Spinal cord (tissue), 9 donors: ENCODE measurements at regions not wholly inside any gene's neighbourhood (a gene's known extent, or its start where the extent isn't known, plus 50 kb on each side); places are given as distances from the start of the nearest gene placed in this dataset.
A peak's percentile ranks its signal among the peaks of the same experiment; 100 is the strongest.
"Not testable (repeated sequence)": the region's sequence is repeated elsewhere in the genome, so short reads cannot be mapped to it uniquely, and the experiment has no call there.

Source experiments
- DNase-seq, 6 donors: peaks; one replicate each; pipeline versions ENCODE4 v3.0.0 to v3.0.0-alpha.2; 2013 to 2015; ENCODE audit warnings: low spot score in 6 of 6, low read depth in 4 of 6
- H3K27ac ChIP-seq: one replicate; pipeline ENCODE4 v1.5.1; 2013; ENCODE audit warnings: low read depth, low read length, control low read depth
- H3K27me3 ChIP-seq: one replicate; pipeline ENCODE4 v1.6.1; 2013; ENCODE audit warnings: low read length; ENCODE audit not compliant: control insufficient read depth, insufficient read depth
- H3K36me3 ChIP-seq: one replicate; pipeline ENCODE4 v1.6.1; 2013; ENCODE audit warnings: low read length; ENCODE audit not compliant: control insufficient read depth, insufficient read depth
- H3K4me1 ChIP-seq: one replicate; pipeline ENCODE4 v1.6.1; 2013; ENCODE audit warnings: low read length; ENCODE audit not compliant: control insufficient read depth, insufficient read depth
- H3K4me3 ChIP-seq: one replicate; pipeline ENCODE4 v1.5.1; 2013; ENCODE audit warnings: low read depth, low read length, control low read depth
- H3K9me3 ChIP-seq: one replicate; pipeline ENCODE4 v1.6.1; 2013; ENCODE audit warnings: low read length; ENCODE audit not compliant: control insufficient read depth, insufficient read depth
- WGBS: methylation state at CpG from one replicate; pipeline ENCODE4 v1.1.5; 2013; ENCODE audit warnings: missing lambda C conversion rate; ENCODE audit not compliant: insufficient coverage; 5-methylcytosine and 5-hydroxymethylcytosine counted together
- donor health status: healthy.

- WGBS = 88% methylated on average over 1 of the region's 2 CpGs
- DNase-seq, H3K36me3 ChIP-seq, H3K9me3 ChIP-seq, H3K4me3 ChIP-seq, H3K27ac ChIP-seq: not testable (repeated sequence)
- Histone ChIP-seq H3K4me1 (peaks cover 22% of the 10 kb centered on the region), H3K27me3 (peaks cover 18% of the 10 kb centered on the region)
These were observed 379.9 kb downstream of the RRAGC start for GRCh38 chr1:38479662-38480061.

GRCh38 chr1:38477811-38478210, 381.8 kb downstream of the RRAGC start:
- 71% methylated on average over 1 of the region's 2 CpGs for WGBS
- Histone ChIP-seq H3K4me1 (peaks cover 22% of the 10 kb centered on the region), H3K27me3 (peaks cover 21% of the 10 kb centered on the region), H3K4me3 (no peak overlapping the region), H3K27ac (no peak overlapping the region), H3K9me3 (peaks cover 2% of the 10 kb centered on the region), H3K36me3 (no peaks in the 10 kb centered on the region)
- DNase-seq = no peak

- DNase-seq = no peak
- H3K4me3 ChIP-seq = peak overlapping the region; percentile 21
- H3K9me3 ChIP-seq = peaks cover 2% of the 10 kb centered on the region
- peak overlapping the region; percentile 40 for H3K27ac ChIP-seq
- no peaks in the 10 kb centered on the region for H3K36me3 ChIP-seq
- WGBS = 26% methylated on average over 11 of the region's 12 CpGs
- H3K27me3 ChIP-seq = peaks cover 21% of the 10 kb centered on the region
- peaks cover 22% of the 10 kb centered on the region for H3K4me1 ChIP-seq
These were observed 382.8 kb downstream of the RRAGC start for GRCh38 chr1:38476850-38477178.

GRCh38 chr1:38476111-38476849, 383.3 kb downstream of the RRAGC start:
- H3K36me3 ChIP-seq = no peaks in the 10 kb centered on the region
- peaks cover 2% of the 10 kb centered on the region for H3K9me3 ChIP-seq
- H3K4me3 ChIP-seq = peak overlapping the region; percentile 21
- peaks cover 21% of the 10 kb centered on the region for H3K27me3 ChIP-seq
- peak in 2 of 6 donors; percentile 58 to 82 for DNase-seq
- peak overlapping the region; percentile 40 for H3K27ac ChIP-seq
- peaks cover 22% of the 10 kb centered on the region for H3K4me1 ChIP-seq
- 3% methylated on average over 38 of the region's 46 CpGs for WGBS

DNA sequence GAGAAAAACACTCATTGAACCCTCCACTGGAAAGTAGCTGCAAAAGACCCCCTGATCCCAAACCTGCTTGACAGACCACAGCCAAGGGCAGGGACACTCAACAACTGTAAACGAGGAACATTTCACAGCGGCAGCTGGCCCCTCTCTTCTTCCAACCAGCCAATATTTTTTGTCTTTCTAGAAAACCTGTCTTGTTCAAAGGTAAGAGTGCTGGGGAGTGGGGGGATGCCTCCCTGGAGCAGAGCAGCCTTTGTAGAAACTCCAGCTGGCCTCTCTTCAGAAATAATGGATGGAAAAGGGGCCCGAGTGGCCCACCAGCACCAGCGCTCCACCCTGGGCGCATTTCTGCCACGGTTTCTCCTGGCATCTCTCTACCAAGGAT, 384.0 kb downstream of the RRAGC start:
- H3K36me3 ChIP-seq = no peaks in the 10 kb centered on the region
- H3K4me3 ChIP-seq = no peak overlapping the region
- no peak overlapping the region for H3K27ac ChIP-seq
- H3K27me3 ChIP-seq = peaks cover 21% of the 10 kb centered on the region
- 48% methylated on average over 4 of the region's 6 CpGs for WGBS
- H3K4me1 ChIP-seq = peaks cover 22% of the 10 kb centered on the region
- no peak for DNase-seq
- H3K9me3 ChIP-seq = peaks cover 2% of the 10 kb centered on the region

- H3K27ac ChIP-seq = no peak overlapping the region
- DNase-seq = peak in 2 of 6 donors; percentile 35 to 49
- peaks cover 21% of the 10 kb centered on the region for H3K27me3 ChIP-seq
- peaks cover 2% of the 10 kb centered on the region for H3K9me3 ChIP-seq
- peaks cover 22% of the 10 kb centered on the region for H3K4me1 ChIP-seq
- H3K36me3 ChIP-seq = no peaks in the 10 kb centered on the region
- no peak overlapping the region for H3K4me3 ChIP-seq
- WGBS = 42% methylated on average over 13 of the region's 18 CpGs
These were observed 384.6 kb downstream of the RRAGC start for GRCh38 chr1:38474738-38475623.

- no peaks in the 10 kb centered on the region for H3K9me3 ChIP-seq
- DNase-seq = no peak
- H3K4me3 ChIP-seq = no peak overlapping the region
- no peak overlapping the region for H3K27ac ChIP-seq
- no peaks in the 10 kb centered on the region for H3K36me3 ChIP-seq
- H3K4me1 ChIP-seq = no peaks in the 10 kb centered on the region
- no peaks in the 10 kb centered on the region for H3K27me3 ChIP-seq
- 92% methylated on average over 1 of the region's 2 CpGs for WGBS
These were observed 393.1 kb downstream of the RRAGC start for GRCh38 chr1:38466487-38466886.

- Histone ChIP-seq H3K4me1 (no peaks in the 10 kb centered on the region), H3K27me3 (no peaks in the 10 kb centered on the region), H3K27ac (no peak overlapping the region), H3K4me3 (no peak overlapping the region), H3K9me3 (no peaks in the 10 kb centered on the region), H3K36me3 (no peaks in the 10 kb centered on the region)
- WGBS = 72% methylated on average over 2 of the region's 4 CpGs
- no peak for DNase-seq
These were observed 394.1 kb downstream of the RRAGC start for GRCh38 chr1:38465460-38465859.

DNA sequence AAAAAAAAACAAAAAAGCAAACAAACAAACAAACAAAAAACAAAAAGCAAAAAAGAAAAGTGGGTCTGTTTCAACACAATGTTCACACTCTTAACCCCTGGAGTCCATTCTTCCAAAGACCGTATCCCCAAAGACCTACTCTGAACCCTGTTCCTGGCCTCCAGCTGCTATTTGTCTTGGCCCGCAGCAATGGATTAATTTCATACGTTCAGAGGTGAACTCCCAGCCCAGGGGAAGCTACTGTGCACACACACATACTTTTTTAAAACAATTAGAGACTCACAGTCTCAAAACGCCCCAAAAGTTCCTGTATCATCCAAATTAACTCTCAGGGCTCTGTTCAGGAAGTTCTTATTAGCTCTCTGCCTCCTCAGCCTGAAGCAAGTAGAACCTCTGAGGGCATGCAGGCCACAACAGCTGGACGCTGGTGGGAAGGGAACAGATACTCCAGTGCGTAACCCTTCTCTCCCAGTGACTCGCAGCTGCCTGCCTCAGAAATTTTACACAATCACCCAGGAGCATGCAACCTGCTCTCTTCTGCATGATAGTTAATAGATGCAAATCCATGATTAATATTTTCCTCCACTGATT, 395.4 kb downstream of the RRAGC start:
- no peaks in the 10 kb centered on the region for H3K27me3 ChIP-seq
- H3K4me3 ChIP-seq = no peak overlapping the region
- H3K4me1 ChIP-seq = no peaks in the 10 kb centered on the region
- 62% methylated on average over 4 of the region's 7 CpGs for WGBS
- no peaks in the 10 kb centered on the region for H3K36me3 ChIP-seq
- H3K9me3 ChIP-seq = no peaks in the 10 kb centered on the region
- DNase-seq = no peak
- no peak overlapping the region for H3K27ac ChIP-seq
